PC-3 (cell line): ENCODE measurements at regions not wholly inside any gene's neighbourhood (a gene's known extent, or its start where the extent isn't known, plus 50 kb on each side); places are given as distances from the start of the nearest gene placed in this dataset.

ENCODE experiments used
- EZH2 ChIP-seq: fragments of 300-600 bp; sonication (generic); IDR thresholded peaks from one replicate; pipeline ENCODE4 v1.6.1; 2017; ENCODE audit warnings: antibody characterized with exemption, mild to moderate bottlenecking, low read length; ENCODE audit not compliant: unreplicated experiment
- TF ChIP-seq, protein P1 (sequence below): fragments of 300-600 bp; sonication (generic); conservative IDR thresholded peaks from 2 replicates; pipeline ENCODE4 v1.5.1; 2017; ENCODE audit warnings: antibody characterized with exemption, low read depth, mild to moderate bottlenecking, low read length

DNA sequence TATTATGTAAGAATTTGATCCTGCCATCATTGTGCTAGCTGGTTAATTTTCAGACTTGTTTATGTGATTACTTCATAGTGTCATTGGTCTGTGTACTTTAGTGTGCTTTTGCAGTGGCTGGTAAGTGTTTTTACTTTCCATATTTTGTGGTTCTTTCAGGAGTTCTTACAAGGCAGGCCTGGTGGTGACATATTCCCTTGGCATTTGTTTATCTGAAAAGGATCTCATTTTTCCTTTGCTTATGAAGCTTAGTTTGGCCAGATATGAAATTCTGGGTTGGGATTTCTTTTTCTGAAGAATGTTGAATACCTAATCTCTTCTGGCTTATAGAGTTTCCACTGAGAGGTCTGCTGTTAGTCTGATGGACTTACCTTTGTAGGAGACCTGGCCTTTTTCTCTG, 72.8 kb upstream of the MC4R start:
- TF ChIP-seq EZH2 = no peak
- TF ChIP-seq, protein P1, sequence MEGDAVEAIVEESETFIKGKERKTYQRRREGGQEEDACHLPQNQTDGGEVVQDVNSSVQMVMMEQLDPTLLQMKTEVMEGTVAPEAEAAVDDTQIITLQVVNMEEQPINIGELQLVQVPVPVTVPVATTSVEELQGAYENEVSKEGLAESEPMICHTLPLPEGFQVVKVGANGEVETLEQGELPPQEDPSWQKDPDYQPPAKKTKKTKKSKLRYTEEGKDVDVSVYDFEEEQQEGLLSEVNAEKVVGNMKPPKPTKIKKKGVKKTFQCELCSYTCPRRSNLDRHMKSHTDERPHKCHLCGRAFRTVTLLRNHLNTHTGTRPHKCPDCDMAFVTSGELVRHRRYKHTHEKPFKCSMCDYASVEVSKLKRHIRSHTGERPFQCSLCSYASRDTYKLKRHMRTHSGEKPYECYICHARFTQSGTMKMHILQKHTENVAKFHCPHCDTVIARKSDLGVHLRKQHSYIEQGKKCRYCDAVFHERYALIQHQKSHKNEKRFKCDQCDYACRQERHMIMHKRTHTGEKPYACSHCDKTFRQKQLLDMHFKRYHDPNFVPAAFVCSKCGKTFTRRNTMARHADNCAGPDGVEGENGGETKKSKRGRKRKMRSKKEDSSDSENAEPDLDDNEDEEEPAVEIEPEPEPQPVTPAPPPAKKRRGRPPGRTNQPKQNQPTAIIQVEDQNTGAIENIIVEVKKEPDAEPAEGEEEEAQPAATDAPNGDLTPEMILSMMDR = no peak
